ENCODE measurements at regions not wholly inside any gene's neighbourhood (a gene's known extent, or its start where the extent isn't known, plus 50 kb on each side); places are given as distances from the start of the nearest gene placed in this dataset.
A peak's percentile ranks its signal among the peaks of the same experiment; 100 is the strongest.

GRCh38 chr11:127338380-127339259 lies 338.1 kb upstream of the KIRREL3 start:
- Histone ChIP-seq H3K27ac (ENCODE audit: low read depth in 1 of 2, low read length in 2 of 2) (no peak overlapping the region), H3K9me3 (ENCODE audit: control insufficient read depth, low read length) (no peaks in the 10 kb centered on the region), H3K27me3 (ENCODE audit: control insufficient read depth in 1 of 2, insufficient read depth in 2 of 2, low read length in 1 of 2) (peaks cover 0 to 1% of the 10 kb centered on the region in 2 donors), H3K4me1 (ENCODE audit: control insufficient read depth in 1 of 2, insufficient read depth in 2 of 2, low read length in 2 of 2) (no peaks in the 10 kb centered on the region), H3K4me3 (ENCODE audit: low read length in 2 of 2) (no peak overlapping the region), H3K36me3 (ENCODE audit: control insufficient read depth in 1 of 2, insufficient read depth in 2 of 2, low read length in 1 of 2) (no peaks in the 10 kb centered on the region)
- ATAC-seq (ENCODE audit: low FRiP score) (no peak), DNase-seq (no peak)
- WGBS, 2 donors: 65 to 67% methylated on average over 6 of the region's 6 CpGs
- intact Hi-C loops (cut with DNase I): no loop called here

DNA sequence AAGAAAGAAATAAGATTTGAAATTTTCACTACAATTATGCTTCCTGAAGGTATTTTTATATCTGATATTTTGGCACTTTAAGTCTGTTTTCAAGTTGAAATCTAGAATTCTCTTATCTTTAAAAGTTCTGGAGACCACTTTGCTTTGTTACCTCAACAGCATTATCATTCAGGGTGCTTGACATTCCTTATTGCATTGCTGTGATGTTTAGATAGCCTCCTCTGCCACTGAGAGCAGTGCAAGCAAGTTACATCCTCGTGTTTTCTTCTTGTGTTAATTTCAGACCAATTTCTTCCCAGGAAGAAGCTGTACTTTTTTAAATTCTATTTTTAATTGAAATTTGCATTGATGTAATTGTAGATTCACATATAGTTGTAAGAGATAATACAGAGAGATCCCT lies 333.9 kb upstream of the KIRREL3 start:
- peaks cover 0 to 1% of the 10 kb centered on the region in 2 donors for H3K27me3 ChIP-seq (ENCODE audit: control insufficient read depth in 1 of 2, insufficient read depth in 2 of 2, low read length in 1 of 2)
- H3K4me3 ChIP-seq (ENCODE audit: low read length in 2 of 2): no peak overlapping the region
- H3K36me3 ChIP-seq (ENCODE audit: control insufficient read depth in 1 of 2, insufficient read depth in 2 of 2, low read length in 1 of 2): no peaks in the 10 kb centered on the region
- DNase-seq: no peak
- no peak for ATAC-seq (ENCODE audit: low FRiP score)
- H3K4me1 ChIP-seq (ENCODE audit: control insufficient read depth in 1 of 2, insufficient read depth in 2 of 2, low read length in 2 of 2): no peaks in the 10 kb centered on the region
- no peaks in the 10 kb centered on the region for H3K9me3 ChIP-seq (ENCODE audit: control insufficient read depth, low read length)
- 57 to 67% methylated on average over 1 of the region's 1 CpG for WGBS, 2 donors
- H3K27ac ChIP-seq (ENCODE audit: low read depth in 1 of 2, low read length in 2 of 2): no peak overlapping the region
- intact Hi-C loops (cut with DNase I): no loop called here

GRCh38 chr11:127332896-127333295 lies 332.3 kb upstream of the KIRREL3 start:
- Histone ChIP-seq H3K4me1 (ENCODE audit: control insufficient read depth in 1 of 2, insufficient read depth in 2 of 2, low read length in 2 of 2) (no peaks in the 10 kb centered on the region), H3K4me3 (ENCODE audit: low read length in 2 of 2) (no peak overlapping the region), H3K27ac (ENCODE audit: low read depth in 1 of 2, low read length in 2 of 2) (no peak overlapping the region), H3K36me3 (ENCODE audit: control insufficient read depth in 1 of 2, insufficient read depth in 2 of 2, low read length in 1 of 2) (no peaks in the 10 kb centered on the region), H3K27me3 (ENCODE audit: control insufficient read depth in 1 of 2, insufficient read depth in 2 of 2, low read length in 1 of 2) (no peaks in the 10 kb centered on the region), H3K9me3 (ENCODE audit: control insufficient read depth, low read length) (no peaks in the 10 kb centered on the region)
- ATAC-seq (ENCODE audit: low FRiP score) (no peak), DNase-seq (no peak)
- 63 to 66% methylated on average over 2 of the region's 2 CpGs for WGBS, 2 donors
- intact Hi-C loops (cut with DNase I): no loop called here

GRCh38 chr11:127330044-127330443 lies 329.5 kb upstream of the KIRREL3 start:
- H3K36me3 ChIP-seq (ENCODE audit: control insufficient read depth in 1 of 2, insufficient read depth in 2 of 2, low read length in 1 of 2): no peaks in the 10 kb centered on the region
- no peak for DNase-seq
- intact Hi-C loops (cut with DNase I): no loop called here
- no peaks in the 10 kb centered on the region for H3K9me3 ChIP-seq (ENCODE audit: control insufficient read depth, low read length)
- H3K27me3 ChIP-seq (ENCODE audit: control insufficient read depth in 1 of 2, insufficient read depth in 2 of 2, low read length in 1 of 2): no peaks in the 10 kb centered on the region
- no peak overlapping the region for H3K4me3 ChIP-seq (ENCODE audit: low read length in 2 of 2)
- no peak for ATAC-seq (ENCODE audit: low FRiP score)
- WGBS, 2 donors: 69 to 72% methylated on average over 3 of the region's 3 CpGs
- no peaks in the 10 kb centered on the region for H3K4me1 ChIP-seq (ENCODE audit: control insufficient read depth in 1 of 2, insufficient read depth in 2 of 2, low read length in 2 of 2)
- H3K27ac ChIP-seq (ENCODE audit: low read depth in 1 of 2, low read length in 2 of 2): no peak overlapping the region

DNA sequence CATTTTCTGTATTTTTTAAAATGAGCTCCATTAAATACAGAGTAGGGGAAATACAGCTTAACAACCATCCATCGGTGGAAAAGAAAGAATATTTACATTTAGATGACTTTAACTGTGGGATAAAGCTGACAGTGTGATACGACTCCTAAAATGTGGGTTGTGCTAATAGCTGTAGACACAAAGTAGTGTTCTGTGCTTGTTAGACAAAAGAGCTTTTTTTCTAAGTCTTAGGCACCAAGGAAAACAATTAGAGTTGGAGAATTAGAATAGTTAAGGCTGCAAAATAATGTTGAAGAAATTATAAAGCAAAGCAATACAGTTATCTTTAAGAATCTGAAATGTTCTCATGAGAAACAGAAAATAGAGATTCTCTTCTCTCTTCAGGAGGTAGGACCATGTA lies 307.7 kb upstream of the KIRREL3 start:
- Histone ChIP-seq H3K36me3 (ENCODE audit: control insufficient read depth in 1 of 2, insufficient read depth in 2 of 2, low read length in 1 of 2) (no peaks in the 10 kb centered on the region), H3K4me3 (ENCODE audit: low read length in 2 of 2) (no peak overlapping the region), H3K27ac (ENCODE audit: low read depth in 1 of 2, low read length in 2 of 2) (no peak overlapping the region), H3K27me3 (ENCODE audit: control insufficient read depth in 1 of 2, insufficient read depth in 2 of 2, low read length in 1 of 2) (no peaks in the 10 kb centered on the region), H3K9me3 (ENCODE audit: control insufficient read depth, low read length) (no peaks in the 10 kb centered on the region), H3K4me1 (ENCODE audit: control insufficient read depth in 1 of 2, insufficient read depth in 2 of 2, low read length in 2 of 2) (no peaks in the 10 kb centered on the region)
- intact Hi-C loops (cut with DNase I): no loop called here
- WGBS, 2 donors: 62 to 71% methylated on average over 2 of the region's 2 CpGs
- ATAC-seq (ENCODE audit: low FRiP score) (no peak), DNase-seq (no peak)

- Histone ChIP-seq H3K27ac (ENCODE audit: low read depth in 1 of 2, low read length in 2 of 2) (no peak overlapping the region), H3K4me3 (ENCODE audit: low read length in 2 of 2) (no peak overlapping the region), H3K9me3 (ENCODE audit: control insufficient read depth, low read length) (no peaks in the 10 kb centered on the region), H3K36me3 (ENCODE audit: control insufficient read depth in 1 of 2, insufficient read depth in 2 of 2, low read length in 1 of 2) (no peaks in the 10 kb centered on the region), H3K4me1 (ENCODE audit: control insufficient read depth in 1 of 2, insufficient read depth in 2 of 2, low read length in 2 of 2) (no peaks in the 10 kb centered on the region), H3K27me3 (ENCODE audit: control insufficient read depth in 1 of 2, insufficient read depth in 2 of 2, low read length in 1 of 2) (no peaks in the 10 kb centered on the region)
- ATAC-seq (ENCODE audit: low FRiP score) (no peak), DNase-seq (no peak)
- WGBS, 2 donors: 58 to 69% methylated on average over 5 of the region's 5 CpGs
- intact Hi-C loops (cut with DNase I): no loop called here
Measured at GRCh38 chr11:127307700-127308099, 307.1 kb upstream of the KIRREL3 start.

- H3K9me3 ChIP-seq (ENCODE audit: control insufficient read depth, low read length): no peaks in the 10 kb centered on the region
- ATAC-seq (ENCODE audit: low FRiP score): no peak
- DNase-seq: no peak
- H3K27me3 ChIP-seq (ENCODE audit: control insufficient read depth in 1 of 2, insufficient read depth in 2 of 2, low read length in 1 of 2): no peaks in the 10 kb centered on the region
- intact Hi-C loops (cut with DNase I): no loop called here
- no peak overlapping the region for H3K27ac ChIP-seq (ENCODE audit: low read depth in 1 of 2, low read length in 2 of 2)
- WGBS, 2 donors: 68 to 83% methylated on average over 3 of the region's 3 CpGs
- no peaks in the 10 kb centered on the region for H3K36me3 ChIP-seq (ENCODE audit: control insufficient read depth in 1 of 2, insufficient read depth in 2 of 2, low read length in 1 of 2)
- no peak overlapping the region for H3K4me3 ChIP-seq (ENCODE audit: low read length in 2 of 2)
- H3K4me1 ChIP-seq (ENCODE audit: control insufficient read depth in 1 of 2, insufficient read depth in 2 of 2, low read length in 2 of 2): no peaks in the 10 kb centered on the region
Measured at GRCh38 chr11:127304634-127305033, 304.1 kb upstream of the KIRREL3 start.

DNA sequence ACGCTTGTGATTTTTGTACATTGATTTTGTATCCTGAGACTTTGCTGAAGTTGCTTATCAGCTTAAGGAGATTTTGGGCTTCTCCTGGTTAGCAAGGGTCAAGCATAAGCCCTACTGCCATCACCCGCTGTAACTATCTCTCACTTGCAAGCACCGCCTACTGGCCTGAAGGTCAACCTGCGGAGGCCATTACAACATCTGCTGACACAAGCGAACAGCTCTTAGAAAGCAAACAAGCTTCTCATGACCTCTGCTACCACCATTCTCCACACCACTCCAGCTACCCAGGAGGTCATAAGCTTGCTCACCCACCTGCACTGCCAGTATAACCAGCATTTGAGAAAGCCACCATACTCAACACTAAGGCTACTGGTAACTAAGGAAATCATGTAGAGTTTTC lies 288.4 kb upstream of the KIRREL3 start:
- Histone ChIP-seq H3K27me3 (ENCODE audit: control insufficient read depth in 1 of 2, insufficient read depth in 2 of 2, low read length in 1 of 2) (no peaks in the 10 kb centered on the region), H3K27ac (ENCODE audit: low read depth in 1 of 2, low read length in 2 of 2) (no peak overlapping the region), H3K4me1 (ENCODE audit: control insufficient read depth in 1 of 2, insufficient read depth in 2 of 2, low read length in 2 of 2) (no peaks in the 10 kb centered on the region), H3K36me3 (ENCODE audit: control insufficient read depth in 1 of 2, insufficient read depth in 2 of 2, low read length in 1 of 2) (no peaks in the 10 kb centered on the region), H3K9me3 (ENCODE audit: control insufficient read depth, low read length) (no peaks in the 10 kb centered on the region), H3K4me3 (ENCODE audit: low read length in 2 of 2) (no peak overlapping the region)
- no peak for ATAC-seq (ENCODE audit: low FRiP score)
- intact Hi-C loops (cut with DNase I): no loop called here
- WGBS, 2 donors: 86 to 92% methylated on average over 4 to 5 of the region's 5 CpGs
- no peak for DNase-seq

DNA sequence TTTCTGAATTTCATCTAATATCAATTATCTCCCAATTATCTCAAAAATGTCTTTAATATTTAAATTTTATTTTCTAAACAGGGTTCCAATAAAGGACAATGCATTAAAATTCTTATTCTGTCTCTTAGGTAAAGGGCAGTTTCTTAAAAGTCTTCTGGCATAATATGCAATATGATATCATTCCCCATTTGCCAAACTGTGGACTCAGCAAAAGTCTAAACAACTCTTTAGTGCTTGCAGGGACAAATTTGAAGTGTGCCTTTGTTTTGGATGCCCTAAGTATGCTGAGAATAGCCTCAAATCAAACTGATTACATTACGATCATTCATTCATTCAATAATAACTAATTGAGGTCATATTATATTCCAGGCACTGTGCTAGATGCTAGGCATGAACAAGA lies 281.0 kb upstream of the KIRREL3 start:
- no peaks in the 10 kb centered on the region for H3K9me3 ChIP-seq (ENCODE audit: control insufficient read depth, low read length)
- H3K4me3 ChIP-seq (ENCODE audit: low read length in 2 of 2): peak overlapping the region in 1 of 2 donors; percentile 10
- H3K36me3 ChIP-seq (ENCODE audit: control insufficient read depth in 1 of 2, insufficient read depth in 2 of 2, low read length in 1 of 2): no peaks in the 10 kb centered on the region
- WGBS, 2 donors: 89 to 90% methylated on average over 1 of the region's 1 CpG
- H3K27ac ChIP-seq (ENCODE audit: low read depth in 1 of 2, low read length in 2 of 2): no peak overlapping the region
- intact Hi-C loops (cut with DNase I): no loop called here
- ATAC-seq (ENCODE audit: low FRiP score): no peak
- no peaks in the 10 kb centered on the region for H3K27me3 ChIP-seq (ENCODE audit: control insufficient read depth in 1 of 2, insufficient read depth in 2 of 2, low read length in 1 of 2)
- DNase-seq: no peak
- H3K4me1 ChIP-seq (ENCODE audit: control insufficient read depth in 1 of 2, insufficient read depth in 2 of 2, low read length in 2 of 2): no peaks in the 10 kb centered on the region
